Epithelial cell of proximal tubule (primary cell): ENCODE measurements at regions not wholly inside any gene's neighbourhood (a gene's known extent, or its start where the extent isn't known, plus 50 kb on each side); places are given as distances from the start of the nearest gene placed in this dataset.

Experiments used
- DNase-seq: peaks from one replicate; pipeline ENCODE4 v3.0.0-alpha.2; 2011; ENCODE audit warnings: low read depth
- H3K4me3 ChIP-seq: 2 replicates; pipeline ENCODE4 v1.5.1; 2011; ENCODE audit warnings: low read depth, mild to moderate bottlenecking, low read length
- TF ChIP-seq, protein P1 (sequence below): conservative IDR thresholded peaks from 2 replicates; pipeline ENCODE4 v1.5.1; 2012; ENCODE audit warnings: low read depth, mild to moderate bottlenecking, low read length

DNA sequence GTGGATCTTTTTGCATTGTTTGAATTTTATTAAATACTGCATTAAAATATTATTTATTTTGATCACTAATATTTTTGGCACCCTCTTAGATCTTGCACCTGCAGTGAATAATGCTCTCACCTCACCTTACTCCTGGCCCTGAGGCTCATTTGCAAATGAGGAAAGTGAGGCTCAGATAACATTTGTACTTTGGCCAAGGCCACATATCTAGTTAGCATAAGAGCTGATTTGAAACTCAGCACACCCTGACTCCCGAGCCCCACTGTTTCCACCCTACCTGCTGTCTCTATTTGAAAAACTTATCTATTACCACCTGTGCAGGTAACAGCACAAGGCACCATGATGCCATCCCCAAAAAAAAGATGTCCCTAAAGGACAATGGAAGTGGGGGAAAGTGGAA is 358.7 kb upstream of the MAF start:
- no peak overlapping the region for H3K4me3 ChIP-seq
- TF ChIP-seq, protein P1, sequence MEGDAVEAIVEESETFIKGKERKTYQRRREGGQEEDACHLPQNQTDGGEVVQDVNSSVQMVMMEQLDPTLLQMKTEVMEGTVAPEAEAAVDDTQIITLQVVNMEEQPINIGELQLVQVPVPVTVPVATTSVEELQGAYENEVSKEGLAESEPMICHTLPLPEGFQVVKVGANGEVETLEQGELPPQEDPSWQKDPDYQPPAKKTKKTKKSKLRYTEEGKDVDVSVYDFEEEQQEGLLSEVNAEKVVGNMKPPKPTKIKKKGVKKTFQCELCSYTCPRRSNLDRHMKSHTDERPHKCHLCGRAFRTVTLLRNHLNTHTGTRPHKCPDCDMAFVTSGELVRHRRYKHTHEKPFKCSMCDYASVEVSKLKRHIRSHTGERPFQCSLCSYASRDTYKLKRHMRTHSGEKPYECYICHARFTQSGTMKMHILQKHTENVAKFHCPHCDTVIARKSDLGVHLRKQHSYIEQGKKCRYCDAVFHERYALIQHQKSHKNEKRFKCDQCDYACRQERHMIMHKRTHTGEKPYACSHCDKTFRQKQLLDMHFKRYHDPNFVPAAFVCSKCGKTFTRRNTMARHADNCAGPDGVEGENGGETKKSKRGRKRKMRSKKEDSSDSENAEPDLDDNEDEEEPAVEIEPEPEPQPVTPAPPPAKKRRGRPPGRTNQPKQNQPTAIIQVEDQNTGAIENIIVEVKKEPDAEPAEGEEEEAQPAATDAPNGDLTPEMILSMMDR = no peak
- DNase-seq = no peak

DNA sequence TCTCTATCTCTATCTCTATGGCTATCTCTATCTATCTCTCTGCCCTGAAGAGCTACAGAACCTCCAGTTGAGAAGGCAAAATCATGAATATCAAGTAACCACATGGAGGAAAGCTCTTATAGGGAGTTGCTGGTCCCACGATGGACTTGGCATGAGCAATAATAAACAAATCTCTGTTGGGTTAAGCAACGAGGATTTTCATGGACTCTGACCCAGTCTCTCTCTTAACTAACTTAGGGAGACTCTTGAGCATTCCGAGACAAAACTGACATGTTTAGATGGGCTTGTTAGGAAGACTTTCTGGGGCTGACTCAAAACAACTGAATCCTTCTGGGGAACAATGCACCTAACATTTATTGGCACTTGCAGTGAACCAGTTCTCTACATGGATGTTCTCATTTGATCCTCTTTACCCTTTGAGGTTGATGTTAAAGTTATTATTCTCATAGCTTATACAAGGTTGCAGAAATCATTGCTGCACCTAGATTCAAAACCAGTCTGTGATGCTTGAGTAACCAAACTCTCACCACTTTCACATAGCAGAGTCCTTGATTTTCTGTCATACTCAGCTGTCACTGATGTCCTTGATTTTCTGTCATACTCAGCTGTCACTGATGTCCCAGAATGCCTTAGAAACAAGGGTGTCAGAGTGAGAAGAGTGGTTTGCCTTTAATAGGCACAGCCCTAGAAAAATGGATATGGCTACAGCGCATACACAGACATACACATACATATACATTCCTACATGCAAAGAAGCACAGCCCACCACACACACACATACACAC is 354.6 kb upstream of the MAF start:
- no peak overlapping the region for H3K4me3 ChIP-seq
- TF ChIP-seq, protein P1 = no peak
- DNase-seq = no peak

DNA sequence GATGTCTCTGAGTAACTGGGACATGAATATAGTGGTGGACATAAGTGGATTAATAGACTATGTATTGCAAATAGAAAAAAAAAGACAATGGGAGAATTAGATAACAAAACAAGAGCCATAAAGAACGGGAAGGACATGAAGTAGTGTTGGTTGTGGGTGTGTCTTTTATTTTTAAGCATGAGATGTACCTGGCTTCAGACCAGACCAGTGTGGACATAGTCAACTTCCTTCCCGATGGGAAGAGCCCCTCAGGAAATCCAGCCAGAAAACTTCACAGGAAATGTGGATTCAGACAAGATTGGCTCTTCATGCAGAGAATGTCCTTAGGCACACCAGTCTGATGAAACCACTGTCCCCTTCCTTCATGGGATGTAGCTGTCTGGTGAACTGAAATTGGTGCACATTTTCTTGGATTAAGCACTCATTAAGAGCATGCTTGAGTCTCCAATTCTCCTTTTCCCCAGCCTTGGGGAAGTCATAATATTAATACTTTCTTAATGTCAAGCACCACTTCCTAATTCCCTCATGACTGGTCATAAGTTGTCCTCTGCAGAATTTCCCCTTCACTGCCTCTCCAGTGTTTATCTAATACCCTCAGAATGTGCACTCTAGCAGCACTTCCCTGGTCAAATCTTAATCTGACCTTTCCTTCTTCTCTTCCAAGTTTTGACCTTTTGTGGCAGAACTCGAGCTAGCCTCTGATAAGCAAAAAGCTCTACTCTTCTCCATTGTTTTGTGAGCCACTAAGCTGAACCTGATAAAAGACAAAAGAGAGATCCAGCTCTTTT is 350.6 kb upstream of the MAF start:
- no peak for DNase-seq
- TF ChIP-seq, protein P1 = no peak
- H3K4me3 ChIP-seq = no peak overlapping the region

DNA sequence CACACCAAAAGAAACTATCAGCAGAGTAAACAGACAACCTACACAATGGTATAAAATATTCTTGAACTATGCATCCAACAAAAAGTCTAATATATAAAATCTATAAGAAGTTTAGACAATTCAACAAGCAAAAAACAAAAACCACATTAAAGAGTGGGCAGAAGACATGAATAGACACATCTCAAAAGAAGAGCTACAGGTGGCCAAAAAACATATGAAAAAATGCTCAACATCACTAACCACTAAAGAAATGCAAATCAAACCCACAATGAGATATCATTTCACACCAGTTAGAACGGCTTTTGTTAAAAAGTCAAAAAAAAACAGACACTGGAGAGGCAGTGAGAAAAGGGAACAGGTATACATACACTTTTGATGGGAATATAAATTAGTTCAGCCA is 348.9 kb upstream of the MAF start:
- no peak for DNase-seq
- H3K4me3 ChIP-seq = no peak overlapping the region
- TF ChIP-seq, protein P1 = no peak

DNA sequence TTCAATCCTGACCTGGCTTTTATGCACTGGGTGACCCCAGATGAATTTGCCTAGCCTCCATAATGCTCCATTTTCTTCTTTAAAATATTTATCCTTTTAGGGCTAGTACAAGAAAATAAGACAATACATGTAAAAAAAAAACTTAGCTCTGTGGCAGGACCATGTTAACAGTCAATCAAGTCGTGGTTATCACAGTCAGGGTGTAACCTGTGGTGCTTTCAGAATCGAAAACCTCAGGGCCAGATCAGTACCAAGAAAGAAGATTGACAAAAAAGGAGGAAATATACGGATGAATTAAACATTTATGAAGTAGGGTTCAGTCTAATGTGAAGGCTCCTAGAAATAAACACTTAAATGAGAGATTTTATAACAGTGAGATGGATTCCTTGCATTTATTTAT is 347.2 kb upstream of the MAF start:
- TF ChIP-seq, protein P1 = no peak
- DNase-seq = no peak
- no peak overlapping the region for H3K4me3 ChIP-seq

DNA sequence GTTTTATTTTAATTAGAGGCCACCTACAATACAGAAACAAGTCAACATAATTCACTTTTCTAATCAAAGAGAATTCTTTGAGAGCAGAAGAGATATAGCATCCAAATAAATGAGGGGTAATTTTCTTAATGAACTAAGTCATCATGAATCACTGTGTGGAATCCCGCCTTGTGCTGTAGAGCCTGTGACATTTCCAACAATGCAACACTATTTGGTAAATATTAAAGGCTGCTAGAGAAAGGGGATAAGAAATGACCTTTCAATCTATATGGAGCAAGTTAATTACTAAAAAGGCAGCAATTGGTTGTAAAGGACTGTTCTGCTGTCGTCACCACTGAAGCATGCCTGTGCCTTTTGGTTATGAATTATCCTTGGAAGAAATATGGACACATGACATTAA is 345.7 kb upstream of the MAF start:
- no peak for DNase-seq
- TF ChIP-seq, protein P1 = no peak
- no peak overlapping the region for H3K4me3 ChIP-seq
